Mammary epithelial cell (primary cell): ENCODE measurements at regions not wholly inside any gene's neighbourhood (a gene's known extent, or its start where the extent isn't known, plus 50 kb on each side); places are given as distances from the start of the nearest gene placed in this dataset.

ENCODE experiments used
- EZH2 ChIP-seq: IDR thresholded peaks from 2 replicates; pipeline ENCODE4 v1.6.1; 2012; ENCODE audit warnings: low read length, inconsistent platforms, borderline replicate concordance
- TF ChIP-seq, protein P1 (sequence below), 2 donors: IDR thresholded peaks in 1 of 2; conservative IDR thresholded peaks in 1 of 2; 2 replicates each; pipeline ENCODE4 v1.5.1; 2011 to 2012; ENCODE audit warnings: inconsistent platforms in 2 of 2, low read length in 2 of 2, mild to moderate bottlenecking in 2 of 2, control low read depth in 1 of 2, low read depth in 1 of 2; ENCODE audit not compliant: insufficient read depth in 1 of 2; ENCODE audit errors: extremely low read depth in 1 of 2

DNA sequence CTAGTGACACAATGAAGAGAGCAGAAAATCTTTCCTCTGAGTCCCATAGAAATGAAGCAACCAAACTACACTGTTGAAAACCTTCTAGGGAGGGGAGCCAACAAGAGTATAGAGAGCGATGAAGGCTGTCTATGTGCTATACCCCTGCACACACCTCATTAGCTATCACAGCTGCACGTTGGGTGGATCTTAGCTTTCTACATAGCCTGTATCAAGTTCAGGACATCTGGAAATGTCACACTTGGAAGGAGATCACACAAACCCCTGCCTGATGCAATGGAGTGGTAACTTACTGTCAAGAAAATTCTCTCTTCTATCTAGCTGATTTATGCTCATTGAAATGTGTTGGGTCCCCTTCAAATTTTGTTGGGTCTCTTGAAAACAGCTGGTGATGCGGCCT, 127.0 kb upstream of the NTRK2 start:
- no peak for TF ChIP-seq EZH2
- TF ChIP-seq, protein P1, sequence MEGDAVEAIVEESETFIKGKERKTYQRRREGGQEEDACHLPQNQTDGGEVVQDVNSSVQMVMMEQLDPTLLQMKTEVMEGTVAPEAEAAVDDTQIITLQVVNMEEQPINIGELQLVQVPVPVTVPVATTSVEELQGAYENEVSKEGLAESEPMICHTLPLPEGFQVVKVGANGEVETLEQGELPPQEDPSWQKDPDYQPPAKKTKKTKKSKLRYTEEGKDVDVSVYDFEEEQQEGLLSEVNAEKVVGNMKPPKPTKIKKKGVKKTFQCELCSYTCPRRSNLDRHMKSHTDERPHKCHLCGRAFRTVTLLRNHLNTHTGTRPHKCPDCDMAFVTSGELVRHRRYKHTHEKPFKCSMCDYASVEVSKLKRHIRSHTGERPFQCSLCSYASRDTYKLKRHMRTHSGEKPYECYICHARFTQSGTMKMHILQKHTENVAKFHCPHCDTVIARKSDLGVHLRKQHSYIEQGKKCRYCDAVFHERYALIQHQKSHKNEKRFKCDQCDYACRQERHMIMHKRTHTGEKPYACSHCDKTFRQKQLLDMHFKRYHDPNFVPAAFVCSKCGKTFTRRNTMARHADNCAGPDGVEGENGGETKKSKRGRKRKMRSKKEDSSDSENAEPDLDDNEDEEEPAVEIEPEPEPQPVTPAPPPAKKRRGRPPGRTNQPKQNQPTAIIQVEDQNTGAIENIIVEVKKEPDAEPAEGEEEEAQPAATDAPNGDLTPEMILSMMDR (conservative IDR thresholded peaks at IDR 0.05 in 1 of 2, IDR thresholded peaks at IDR 0.05 in 1 of 2; ENCODE audit: extremely low read depth in 1 of 2, insufficient read depth in 1 of 2, low read depth in 1 of 2, low read length in 2 of 2), result no peak
